Fibroblast of mammary gland (primary cell): ENCODE measurements at regions not wholly inside any gene's neighbourhood (a gene's known extent, or its start where the extent isn't known, plus 50 kb on each side); places are given as distances from the start of the nearest gene placed in this dataset.
"Not testable (repeated sequence)": the region's sequence is repeated elsewhere in the genome, so short reads cannot be mapped to it uniquely, and the experiment has no call there.

Experiments used
- DNase-seq: peaks from one replicate; pipeline ENCODE4 v3.0.0-alpha.2; 2010; ENCODE audit warnings: low read depth
- H3K4me3 ChIP-seq: 2 replicates; pipeline ENCODE4 v1.5.1; 2011; ENCODE audit warnings: low read depth, mild to moderate bottlenecking, low read length, moderate library complexity; ENCODE audit not compliant: control insufficient read depth
- TF ChIP-seq, protein P1 (sequence below): conservative IDR thresholded peaks from 2 replicates; pipeline ENCODE4 v1.5.1; 2011; ENCODE audit warnings: low read depth, low read length, inconsistent platforms; ENCODE audit not compliant: control insufficient read depth, insufficient read depth

- DNase-seq = no peak
- H3K4me3 ChIP-seq = no peak overlapping the region
- TF ChIP-seq, protein P1, sequence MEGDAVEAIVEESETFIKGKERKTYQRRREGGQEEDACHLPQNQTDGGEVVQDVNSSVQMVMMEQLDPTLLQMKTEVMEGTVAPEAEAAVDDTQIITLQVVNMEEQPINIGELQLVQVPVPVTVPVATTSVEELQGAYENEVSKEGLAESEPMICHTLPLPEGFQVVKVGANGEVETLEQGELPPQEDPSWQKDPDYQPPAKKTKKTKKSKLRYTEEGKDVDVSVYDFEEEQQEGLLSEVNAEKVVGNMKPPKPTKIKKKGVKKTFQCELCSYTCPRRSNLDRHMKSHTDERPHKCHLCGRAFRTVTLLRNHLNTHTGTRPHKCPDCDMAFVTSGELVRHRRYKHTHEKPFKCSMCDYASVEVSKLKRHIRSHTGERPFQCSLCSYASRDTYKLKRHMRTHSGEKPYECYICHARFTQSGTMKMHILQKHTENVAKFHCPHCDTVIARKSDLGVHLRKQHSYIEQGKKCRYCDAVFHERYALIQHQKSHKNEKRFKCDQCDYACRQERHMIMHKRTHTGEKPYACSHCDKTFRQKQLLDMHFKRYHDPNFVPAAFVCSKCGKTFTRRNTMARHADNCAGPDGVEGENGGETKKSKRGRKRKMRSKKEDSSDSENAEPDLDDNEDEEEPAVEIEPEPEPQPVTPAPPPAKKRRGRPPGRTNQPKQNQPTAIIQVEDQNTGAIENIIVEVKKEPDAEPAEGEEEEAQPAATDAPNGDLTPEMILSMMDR = no peak
Observed at GRCh38 chr4:66769441-66769840, 775.9 kb downstream of the CENPC start.

- TF ChIP-seq, protein P1 = no peak
- no peak overlapping the region for H3K4me3 ChIP-seq
- DNase-seq = no peak
Observed at GRCh38 chr4:66767442-66767841, 777.9 kb downstream of the CENPC start.

GRCh38 chr4:66766557-66766956 lies 778.7 kb downstream of the CENPC start:
- no peak for DNase-seq
- TF ChIP-seq, protein P1 = no peak
- no peak overlapping the region for H3K4me3 ChIP-seq

DNA sequence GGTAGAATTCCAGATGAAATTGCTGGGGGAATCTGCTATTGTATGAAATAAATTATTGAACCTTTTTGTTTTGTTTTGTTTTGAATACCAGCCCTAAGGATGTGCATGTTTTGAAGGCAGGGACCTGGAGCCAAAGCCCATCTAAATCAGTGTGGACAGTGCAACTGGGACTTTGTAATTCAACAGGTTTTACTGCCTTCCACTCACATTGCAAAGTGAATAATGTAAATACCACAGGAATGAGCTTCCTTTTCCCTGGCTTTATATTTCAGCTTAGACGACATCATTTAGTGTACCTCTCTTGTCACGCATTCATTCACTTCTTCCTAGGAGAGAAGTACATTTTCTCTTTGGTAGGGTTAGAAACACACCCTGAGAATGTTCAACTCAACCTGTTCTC lies 795.0 kb downstream of the CENPC start:
- TF ChIP-seq, protein P1 = no peak
- DNase-seq = no peak
- H3K4me3 ChIP-seq = no peak overlapping the region

DNA sequence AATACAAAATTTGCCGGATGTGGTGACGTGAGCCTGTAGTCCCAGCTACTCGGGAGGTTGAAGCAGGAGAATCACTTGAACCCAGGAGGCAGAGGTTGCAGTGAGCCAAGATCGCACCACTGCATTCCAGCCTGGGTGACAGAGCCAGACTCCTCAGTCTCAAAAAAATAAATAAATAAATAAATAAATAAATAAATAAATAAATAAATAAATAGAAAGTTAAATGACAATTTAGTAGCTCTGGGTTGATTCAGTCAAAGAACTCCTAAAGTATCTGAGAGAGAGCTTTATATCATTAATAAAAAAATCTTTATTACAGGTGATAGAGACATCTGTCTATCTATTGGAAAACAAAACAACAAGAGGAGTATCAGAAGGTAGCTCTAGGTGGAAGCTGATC lies 798.4 kb downstream of the CENPC start:
- H3K4me3 ChIP-seq, DNase-seq: not testable (repeated sequence)

- DNase-seq = no peak
- TF ChIP-seq, protein P1 = no peak
- no peak overlapping the region for H3K4me3 ChIP-seq
Observed at GRCh38 chr4:66741081-66741480, 804.2 kb downstream of the CENPC start.

GRCh38 chr4:66736606-66737005 lies 808.7 kb downstream of the CENPC start:
- TF ChIP-seq, protein P1 = no peak
- no peak overlapping the region for H3K4me3 ChIP-seq
- no peak for DNase-seq
